ENCODE measurements at regions not wholly inside any gene's neighbourhood (a gene's known extent, or its start where the extent isn't known, plus 50 kb on each side); places are given as distances from the start of the nearest gene placed in this dataset.

DNA sequence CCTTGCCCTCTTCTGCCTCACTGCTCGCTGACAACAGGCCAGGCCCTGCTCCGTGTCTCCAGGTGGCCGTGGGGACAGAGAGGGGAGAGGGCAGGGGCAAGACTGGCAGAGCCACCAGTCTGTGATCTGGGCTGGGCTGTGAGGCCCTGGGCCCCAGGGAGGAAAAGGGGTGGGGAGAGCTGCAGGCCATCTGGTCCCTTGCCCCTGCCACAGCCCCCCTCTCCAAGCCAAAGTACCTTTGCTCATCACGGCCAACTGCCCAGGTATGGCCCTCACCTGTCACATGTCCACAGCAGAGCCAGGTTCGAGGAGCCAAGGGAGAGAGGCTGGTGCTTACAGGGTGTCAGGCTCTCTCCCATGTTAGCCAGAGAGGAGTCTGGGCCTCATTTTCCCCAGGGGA is 91.4 kb upstream of the LHX1 start:
- TF ChIP-seq, protein P1, sequence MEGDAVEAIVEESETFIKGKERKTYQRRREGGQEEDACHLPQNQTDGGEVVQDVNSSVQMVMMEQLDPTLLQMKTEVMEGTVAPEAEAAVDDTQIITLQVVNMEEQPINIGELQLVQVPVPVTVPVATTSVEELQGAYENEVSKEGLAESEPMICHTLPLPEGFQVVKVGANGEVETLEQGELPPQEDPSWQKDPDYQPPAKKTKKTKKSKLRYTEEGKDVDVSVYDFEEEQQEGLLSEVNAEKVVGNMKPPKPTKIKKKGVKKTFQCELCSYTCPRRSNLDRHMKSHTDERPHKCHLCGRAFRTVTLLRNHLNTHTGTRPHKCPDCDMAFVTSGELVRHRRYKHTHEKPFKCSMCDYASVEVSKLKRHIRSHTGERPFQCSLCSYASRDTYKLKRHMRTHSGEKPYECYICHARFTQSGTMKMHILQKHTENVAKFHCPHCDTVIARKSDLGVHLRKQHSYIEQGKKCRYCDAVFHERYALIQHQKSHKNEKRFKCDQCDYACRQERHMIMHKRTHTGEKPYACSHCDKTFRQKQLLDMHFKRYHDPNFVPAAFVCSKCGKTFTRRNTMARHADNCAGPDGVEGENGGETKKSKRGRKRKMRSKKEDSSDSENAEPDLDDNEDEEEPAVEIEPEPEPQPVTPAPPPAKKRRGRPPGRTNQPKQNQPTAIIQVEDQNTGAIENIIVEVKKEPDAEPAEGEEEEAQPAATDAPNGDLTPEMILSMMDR (IDR thresholded peaks at IDR 0.05 in 2 of 3, conservative IDR thresholded peaks at IDR 0.05 in 1 of 3; ENCODE audit: borderline replicate concordance in 1 of 3, insufficient read depth in 1 of 3, low read depth in 2 of 3, low read length in 2 of 3): no peak
- TF ChIP-seq RAD21 (IDR thresholded peaks at IDR 0.05; ENCODE audit: low read depth) (no peak), POLR2AphosphoS5 (IDR thresholded peaks at IDR 0.05; ENCODE audit: low read depth, low read length) (no peak), ELF1 (IDR thresholded peaks at IDR 0.05; ENCODE audit: borderline replicate concordance, low read depth) (no peak), FOSL1 (IDR thresholded peaks at IDR 0.05; ENCODE audit: low read depth) (no peak), EZH2 (IDR thresholded peaks at IDR 0.05) (no peak), POLR2A (IDR thresholded peaks at IDR 0.05; ENCODE audit: borderline replicate concordance, extremely low read depth, insufficient read depth, insufficient read length) (no peak)
- TF ChIP-seq, protein P2, sequence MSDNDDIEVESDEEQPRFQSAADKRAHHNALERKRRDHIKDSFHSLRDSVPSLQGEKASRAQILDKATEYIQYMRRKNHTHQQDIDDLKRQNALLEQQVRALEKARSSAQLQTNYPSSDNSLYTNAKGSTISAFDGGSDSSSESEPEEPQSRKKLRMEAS (IDR thresholded peaks at IDR 0.05): no peak
